GM18505 (cell line): ENCODE measurements at regions not wholly inside any gene's neighbourhood (a gene's known extent, or its start where the extent isn't known, plus 50 kb on each side); places are given as distances from the start of the nearest gene placed in this dataset.

Source experiments
- ATAC-seq: cut with Tn5 transposase; IDR thresholded peaks from one replicate; pipeline ENCODE4 v1.9.1; 2021; ENCODE audit not compliant: unreplicated experiment
- POLR2A ChIP-seq: IDR thresholded peaks from 4 replicates; pipeline ENCODE4 v1.6.1; 2011; ENCODE audit warnings: borderline replicate concordance; ENCODE audit not compliant: insufficient read depth, insufficient read length; ENCODE audit errors: extremely low read depth

GRCh38 chr7:132072873-132073272 lies 503.4 kb downstream of the PLXNA4 start:
- no peak for TF ChIP-seq POLR2A
- ATAC-seq: no peak

GRCh38 chr7:132072165-132072564 lies 504.1 kb downstream of the PLXNA4 start:
- TF ChIP-seq POLR2A: no peak
- no peak for ATAC-seq

- ATAC-seq: no peak
- TF ChIP-seq POLR2A: no peak
Observed at GRCh38 chr7:132069306-132069705, 507.0 kb downstream of the PLXNA4 start.

GRCh38 chr7:132066761-132067171 lies 509.5 kb downstream of the PLXNA4 start:
- no peak for ATAC-seq
- TF ChIP-seq POLR2A: no peak

GRCh38 chr7:132065989-132066603 lies 509.7 kb upstream of the PODXL start:
- TF ChIP-seq POLR2A: no peak
- no peak for ATAC-seq

GRCh38 chr7:132065193-132065988 lies 509.0 kb upstream of the PODXL start:
- TF ChIP-seq POLR2A: no peak
- ATAC-seq: no peak

GRCh38 chr7:132063800-132064199 lies 507.4 kb upstream of the PODXL start:
- no peak for TF ChIP-seq POLR2A
- ATAC-seq: no peak

- ATAC-seq: no peak
- no peak for TF ChIP-seq POLR2A
Observed at GRCh38 chr7:132061937-132062336, 505.5 kb upstream of the PODXL start.

GRCh38 chr7:132059141-132059540 lies 502.7 kb upstream of the PODXL start:
- ATAC-seq: peak; percentile 80
- TF ChIP-seq POLR2A: no peak

GRCh38 chr7:132055336-132056120 lies 499.1 kb upstream of the PODXL start:
- ATAC-seq: no peak
- TF ChIP-seq POLR2A: no peak

- ATAC-seq: no peak
Observed at GRCh38 chr7:132053871-132054270, 497.4 kb upstream of the PODXL start.

GRCh38 chr7:132051311-132051710 lies 494.9 kb upstream of the PODXL start:
- no peak for ATAC-seq
- no peak for TF ChIP-seq POLR2A

More at GRCh38 chr7:132053871-132054270, 497.4 kb upstream of the PODXL start:
- TF ChIP-seq POLR2A: no peak

- no peak for TF ChIP-seq POLR2A
- no peak for ATAC-seq
Observed at GRCh38 chr7:132049462-132050304, 493.3 kb upstream of the PODXL start.

GRCh38 chr7:132045481-132045980 lies 489.1 kb upstream of the PODXL start:
- no peak for TF ChIP-seq POLR2A
- no peak for ATAC-seq
